ENCODE measurements at regions not wholly inside any gene's neighbourhood (a gene's known extent, or its start where the extent isn't known, plus 50 kb on each side); places are given as distances from the start of the nearest gene placed in this dataset.

DNA sequence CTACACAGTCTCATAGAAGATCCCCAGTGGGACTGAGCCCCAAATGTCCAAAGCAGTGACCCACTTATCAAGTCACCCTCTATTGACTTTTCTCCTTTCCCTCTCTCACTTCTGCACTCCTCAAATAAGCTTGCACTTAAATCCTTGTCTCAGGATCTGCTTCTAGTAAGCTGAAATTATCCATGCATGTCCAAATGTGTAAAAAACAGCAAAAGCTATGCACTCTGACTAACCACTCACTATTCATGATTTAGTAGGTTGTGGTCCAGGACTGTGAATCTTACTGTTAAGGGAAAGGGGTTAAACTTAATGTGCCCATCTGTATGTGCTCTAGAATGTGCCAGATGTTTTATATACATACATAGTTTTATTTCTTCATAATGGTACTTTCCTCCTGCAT lies 115.4 kb downstream of the SCG2 start (continued):
- TF ChIP-seq, protein P1, sequence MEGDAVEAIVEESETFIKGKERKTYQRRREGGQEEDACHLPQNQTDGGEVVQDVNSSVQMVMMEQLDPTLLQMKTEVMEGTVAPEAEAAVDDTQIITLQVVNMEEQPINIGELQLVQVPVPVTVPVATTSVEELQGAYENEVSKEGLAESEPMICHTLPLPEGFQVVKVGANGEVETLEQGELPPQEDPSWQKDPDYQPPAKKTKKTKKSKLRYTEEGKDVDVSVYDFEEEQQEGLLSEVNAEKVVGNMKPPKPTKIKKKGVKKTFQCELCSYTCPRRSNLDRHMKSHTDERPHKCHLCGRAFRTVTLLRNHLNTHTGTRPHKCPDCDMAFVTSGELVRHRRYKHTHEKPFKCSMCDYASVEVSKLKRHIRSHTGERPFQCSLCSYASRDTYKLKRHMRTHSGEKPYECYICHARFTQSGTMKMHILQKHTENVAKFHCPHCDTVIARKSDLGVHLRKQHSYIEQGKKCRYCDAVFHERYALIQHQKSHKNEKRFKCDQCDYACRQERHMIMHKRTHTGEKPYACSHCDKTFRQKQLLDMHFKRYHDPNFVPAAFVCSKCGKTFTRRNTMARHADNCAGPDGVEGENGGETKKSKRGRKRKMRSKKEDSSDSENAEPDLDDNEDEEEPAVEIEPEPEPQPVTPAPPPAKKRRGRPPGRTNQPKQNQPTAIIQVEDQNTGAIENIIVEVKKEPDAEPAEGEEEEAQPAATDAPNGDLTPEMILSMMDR (IDR thresholded peaks at IDR 0.05; ENCODE audit: control extremely low read depth in 1 of 3, insufficient read depth in 1 of 3, low read depth in 1 of 3, low read length in 3 of 3), result no peak
- TF ChIP-seq TAF7 (optimal IDR thresholded peaks at IDR 0.05; ENCODE audit: borderline replicate concordance, low read depth, low read length) (no peak), TBP (IDR thresholded peaks at IDR 0.05; ENCODE audit: low read depth, low read length) (no peak), SIN3A (conservative IDR thresholded peaks at IDR 0.05 in 1 of 2, IDR thresholded peaks at IDR 0.05 in 1 of 2; ENCODE audit: low read depth in 1 of 2, low read length in 2 of 2) (no peak), ASH2L (IDR thresholded peaks at IDR 0.05; ENCODE audit: low read length) (no peak)

All from H1 (cell line).